ENCODE measurements at regions not wholly inside any gene's neighbourhood (a gene's known extent, or its start where the extent isn't known, plus 50 kb on each side); places are given as distances from the start of the nearest gene placed in this dataset.

DNA sequence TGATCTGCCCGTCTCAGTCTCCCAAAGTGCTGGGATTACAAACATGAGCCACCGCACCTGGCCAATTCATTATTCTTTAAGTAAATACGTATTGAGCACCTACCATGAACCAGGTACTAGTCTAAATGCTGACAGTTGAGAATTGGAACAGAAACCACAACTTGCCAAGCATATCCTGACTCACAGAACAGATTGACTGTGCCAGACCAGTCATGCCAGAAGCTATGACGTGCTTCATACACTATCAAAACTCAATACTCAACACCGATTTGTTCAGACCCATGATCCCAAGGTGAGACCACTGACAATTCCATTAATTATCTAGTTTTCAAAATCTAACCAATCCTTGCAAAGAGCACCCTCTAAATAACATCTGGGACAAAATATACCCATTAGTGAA is 148.6 kb downstream of the B3GNT2 start:
- no peak overlapping the region for H3K56ac ChIP-seq (ENCODE audit: extremely low read depth, insufficient read depth, low read length)
- H3K4ac ChIP-seq (ENCODE audit: low read depth, low read length) = no peak overlapping the region
- H2AFZ ChIP-seq (replicated peaks; ENCODE audit: low read length, poor library complexity) = no peak overlapping the region
- TF ChIP-seq, protein P1, sequence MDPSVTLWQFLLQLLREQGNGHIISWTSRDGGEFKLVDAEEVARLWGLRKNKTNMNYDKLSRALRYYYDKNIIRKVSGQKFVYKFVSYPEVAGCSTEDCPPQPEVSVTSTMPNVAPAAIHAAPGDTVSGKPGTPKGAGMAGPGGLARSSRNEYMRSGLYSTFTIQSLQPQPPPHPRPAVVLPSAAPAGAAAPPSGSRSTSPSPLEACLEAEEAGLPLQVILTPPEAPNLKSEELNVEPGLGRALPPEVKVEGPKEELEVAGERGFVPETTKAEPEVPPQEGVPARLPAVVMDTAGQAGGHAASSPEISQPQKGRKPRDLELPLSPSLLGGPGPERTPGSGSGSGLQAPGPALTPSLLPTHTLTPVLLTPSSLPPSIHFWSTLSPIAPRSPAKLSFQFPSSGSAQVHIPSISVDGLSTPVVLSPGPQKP (IDR thresholded peaks at IDR 0.05; ENCODE audit: borderline replicate concordance, low read depth, low read length) = no peak
- TF ChIP-seq POLR2A (IDR thresholded peaks at IDR 0.05; ENCODE audit: low read depth, low read length) (no peak), BHLHE40 (IDR thresholded peaks at IDR 0.05; ENCODE audit: low read depth, low read length) (no peak), RAD21 (IDR thresholded peaks at IDR 0.05; ENCODE audit: low read length) (no peak), MXI1 (IDR thresholded peaks at IDR 0.05; ENCODE audit: borderline replicate concordance, low read depth, low read length) (no peak), RCOR1 (IDR thresholded peaks at IDR 0.05; ENCODE audit: insufficient replicate concordance, low read length) (no peak), CHD1 (IDR thresholded peaks at IDR 0.05; ENCODE audit: low read depth, low read length) (no peak), CEBPB (IDR thresholded peaks at IDR 0.05; ENCODE audit: low read depth, low read length) (no peak), MAZ (IDR thresholded peaks at IDR 0.05; ENCODE audit: borderline replicate concordance, low read depth, low read length) (no peak), SMC3 (IDR thresholded peaks at IDR 0.05; ENCODE audit: low read depth, low read length) (no peak), RFX5 (IDR thresholded peaks at IDR 0.05; ENCODE audit: low read depth, low read length) (no peak), FOS (IDR thresholded peaks at IDR 0.05; ENCODE audit: low read depth, low read length) (no peak), MAFK (IDR thresholded peaks at IDR 0.05; ENCODE audit: low read depth, low read length) (no peak)
- TF ChIP-seq, protein P2, sequence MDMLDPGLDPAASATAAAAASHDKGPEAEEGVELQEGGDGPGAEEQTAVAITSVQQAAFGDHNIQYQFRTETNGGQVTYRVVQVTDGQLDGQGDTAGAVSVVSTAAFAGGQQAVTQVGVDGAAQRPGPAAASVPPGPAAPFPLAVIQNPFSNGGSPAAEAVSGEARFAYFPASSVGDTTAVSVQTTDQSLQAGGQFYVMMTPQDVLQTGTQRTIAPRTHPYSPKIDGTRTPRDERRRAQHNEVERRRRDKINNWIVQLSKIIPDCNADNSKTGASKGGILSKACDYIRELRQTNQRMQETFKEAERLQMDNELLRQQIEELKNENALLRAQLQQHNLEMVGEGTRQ (IDR thresholded peaks at IDR 0.05; ENCODE audit: low read depth, low read length) = no peak
- TF ChIP-seq, protein P3, sequence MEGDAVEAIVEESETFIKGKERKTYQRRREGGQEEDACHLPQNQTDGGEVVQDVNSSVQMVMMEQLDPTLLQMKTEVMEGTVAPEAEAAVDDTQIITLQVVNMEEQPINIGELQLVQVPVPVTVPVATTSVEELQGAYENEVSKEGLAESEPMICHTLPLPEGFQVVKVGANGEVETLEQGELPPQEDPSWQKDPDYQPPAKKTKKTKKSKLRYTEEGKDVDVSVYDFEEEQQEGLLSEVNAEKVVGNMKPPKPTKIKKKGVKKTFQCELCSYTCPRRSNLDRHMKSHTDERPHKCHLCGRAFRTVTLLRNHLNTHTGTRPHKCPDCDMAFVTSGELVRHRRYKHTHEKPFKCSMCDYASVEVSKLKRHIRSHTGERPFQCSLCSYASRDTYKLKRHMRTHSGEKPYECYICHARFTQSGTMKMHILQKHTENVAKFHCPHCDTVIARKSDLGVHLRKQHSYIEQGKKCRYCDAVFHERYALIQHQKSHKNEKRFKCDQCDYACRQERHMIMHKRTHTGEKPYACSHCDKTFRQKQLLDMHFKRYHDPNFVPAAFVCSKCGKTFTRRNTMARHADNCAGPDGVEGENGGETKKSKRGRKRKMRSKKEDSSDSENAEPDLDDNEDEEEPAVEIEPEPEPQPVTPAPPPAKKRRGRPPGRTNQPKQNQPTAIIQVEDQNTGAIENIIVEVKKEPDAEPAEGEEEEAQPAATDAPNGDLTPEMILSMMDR (conservative IDR thresholded peaks at IDR 0.05; ENCODE audit: low read depth, low read length) = no peak
- no peak overlapping the region for H3K4me2 ChIP-seq (ENCODE audit: low read depth, low read length)
- intact Hi-C loops (cut with micrococcal nuclease) (no loop called here), dilution Hi-C loops (cut with HindIII; ENCODE audit: low sequenced_read_pairs, unreplicated experiment) (no loop called here), in situ Hi-C loops (cut with MboI; ENCODE audit: low sequenced_read_pairs) (no loop called here)
- no peak overlapping the region for H4K8ac ChIP-seq (ENCODE audit: low read depth in 2 of 2, low read length in 2 of 2)
- no peak overlapping the region for H4K91ac ChIP-seq (ENCODE audit: insufficient read depth, low read depth, low read length)
- H3K9ac ChIP-seq (ENCODE audit: low read depth, low read length) = no peak overlapping the region
- H3K9me1 ChIP-seq (ENCODE audit: insufficient read depth, low read length) = no peaks in the 10 kb centered on the region
- H2BK120ac ChIP-seq (ENCODE audit: low read depth, low read length) = no peak overlapping the region
- H3K36me3 ChIP-seq (ENCODE audit: control insufficient read depth, insufficient read depth, low read length) = no peaks in the 10 kb centered on the region
- POLR2A ChIA-PET (ENCODE audit: unreplicated experiment) = no interaction called here
- DNase-seq (no peak), ATAC-seq (ENCODE audit: low read depth) (no peak)
- no peak overlapping the region for H2BK20ac ChIP-seq (ENCODE audit: low read depth, low read length)
- H3K27me3 ChIP-seq (ENCODE audit: control insufficient read depth, insufficient read depth, low read length) = peaks cover 3% of the 10 kb centered on the region; the same call in 1 of the 2 replicates
- no CpG with 5 or more reads among the region's 5 CpGs for WGBS, 2 experiments (ENCODE audit: extremely low coverage in 2 of 2, insufficient read length in 1 of 2)
- no peak overlapping the region for H3K18ac ChIP-seq (ENCODE audit: low read depth, low read length)
- H4K20me1 ChIP-seq (ENCODE audit: insufficient read depth, low read length) = no peaks in the 10 kb centered on the region
- no peaks in the 10 kb centered on the region for H3K79me1 ChIP-seq (ENCODE audit: low read depth in 1 of 2, low read length in 2 of 2)
- BruUV-seq (replicated peaks) = no TSS peak
- no peak overlapping the region for H4K5ac ChIP-seq (ENCODE audit: low read depth, low read length)
- H2AK5ac ChIP-seq (ENCODE audit: low read depth, low read length) = no peak overlapping the region
- no peak overlapping the region for H2BK5ac ChIP-seq (ENCODE audit: low read depth, low read length, poor library complexity, severe bottlenecking)
- H2BK15ac ChIP-seq (ENCODE audit: low read depth, low read length) = no peak overlapping the region
- no peak overlapping the region for H3K27ac ChIP-seq (ENCODE audit: insufficient read depth, low read length)
- no peaks in the 10 kb centered on the region for H3K4me1 ChIP-seq (ENCODE audit: control insufficient read depth, insufficient read depth, low read length)
- CTCF ChIA-PET = interaction anchor here (0.6 kb wide), 1 partner anchor 328 kb away, joined by 3 read pairs; no protein-coding TSS in a partner anchor
- no peaks in the 10 kb centered on the region for H3K9me3 ChIP-seq (ENCODE audit: control insufficient read depth, insufficient read depth, low read length)
- H2AK9ac ChIP-seq (replicated peaks; ENCODE audit: low read depth, low read length, poor library complexity) = no peak overlapping the region
- no peak overlapping the region for H3K23ac ChIP-seq (ENCODE audit: low read depth, low read length)
- H3K4me3 ChIP-seq (ENCODE audit: insufficient read depth, low read depth, low read length) = no peak overlapping the region
- H3K14ac ChIP-seq (replicated peaks; ENCODE audit: low read depth, low read length) = no peak overlapping the region

Measured in IMR-90 (cell line).